T-cell (primary cell): ENCODE measurements at regions not wholly inside any gene's neighbourhood (a gene's known extent, or its start where the extent isn't known, plus 50 kb on each side); places are given as distances from the start of the nearest gene placed in this dataset.

Experiments used
- ATAC-seq, 4 experiments: fragments of 200-7000 bp in 3 of 4; fragments of 150-1000 bp in 1 of 4; cut with Tn5 transposase; replicated peaks in 1 of 4; 1 replicate in 3 of 4; 2 replicates in 1 of 4; pipeline ENCODE4 v1.10.0; 2021; ENCODE audit warnings: moderate library complexity in 3 of 4, mild to moderate bottlenecking in 2 of 4, moderate number of reproducible peaks in 1 of 4
- CTCF ChIA-PET, 2 donors: fragments of 300-600 bp; sonication (Branson Sonifier 250); formaldehyde crosslinking; loops; one replicate each; lab custom pipeline; 2022; ENCODE audit warnings: antibody characterized with exemption in 2 of 2; lab: Charles Lee
- POLR2A ChIA-PET, 2 donors: fragments of 300-600 bp; sonication (Branson Sonifier 250); formaldehyde crosslinking; loops; one replicate each; lab custom pipeline; 2022; ENCODE audit warnings: antibody characterized with exemption in 2 of 2; lab: Charles Lee
- DNase-seq, 35 experiments: peaks; one replicate each; pipeline versions ENCODE4 v3.0.0 to v3.0.0-alpha.2; 2013 to 2023
- H3K27ac ChIP-seq: one replicate; pipeline ENCODE4 v1.5.1; 2013; ENCODE audit warnings: low read length
- H3K27me3 ChIP-seq, 2 experiments: replicated peaks in 1 of 2; 1 replicate in 1 of 2; 2 replicates in 1 of 2; pipeline versions ENCODE4 v1.6.1 to v1.7.0; 2013; ENCODE audit warnings: low read length in 1 of 2, mixed read lengths in 1 of 2; ENCODE audit not compliant: control insufficient read depth in 2 of 2, insufficient read depth in 2 of 2; ENCODE audit errors: extremely low read depth in 1 of 2
- H3K36me3 ChIP-seq, 2 donors: 1 replicate in 1 of 2; 2 replicates in 1 of 2; pipeline versions ENCODE4 v1.6.1 to v1.7.0; 2013; ENCODE audit warnings: low read length in 1 of 2; ENCODE audit not compliant: control insufficient read depth in 2 of 2, insufficient read depth in 1 of 2; ENCODE audit errors: extremely low read depth in 1 of 2
- H3K4me1 ChIP-seq, 2 experiments: 1 replicate in 1 of 2; 2 replicates in 1 of 2; pipeline versions ENCODE4 v1.6.1 to v1.7.0; 2013; ENCODE audit warnings: low read length in 2 of 2, mixed read lengths in 1 of 2; ENCODE audit not compliant: insufficient read depth in 2 of 2, control insufficient read depth in 1 of 2; ENCODE audit errors: extremely low read depth in 1 of 2
- H3K4me3 ChIP-seq, 2 donors: 1 replicate in 1 of 2; 2 replicates in 1 of 2; pipeline versions ENCODE4 v1.5.1 to v1.7.0; 2013; ENCODE audit warnings: mild to moderate bottlenecking in 2 of 2, low read length in 1 of 2, moderate library complexity in 1 of 2; ENCODE audit not compliant: control insufficient read depth in 1 of 2; ENCODE audit errors: extremely low read depth in 1 of 2
- H3K9me3 ChIP-seq: 2 replicates; pipeline ENCODE4 v1.7.0; 2013
- H3K27ac Mint-ChIP-seq, 2 donors: one replicate each; pipeline ENCODE4 v1.8.0; 2020 to 2021; ENCODE audit warnings: mild to moderate bottlenecking in 2 of 2, mixed read lengths in 2 of 2
- H3K27me3 Mint-ChIP-seq, 2 donors: one replicate each; pipeline ENCODE4 v1.8.0; 2021 to 2022; ENCODE audit warnings: mixed read lengths in 2 of 2
- H3K36me3 Mint-ChIP-seq: one replicate; pipeline ENCODE4 v1.8.0; 2021; ENCODE audit warnings: mixed read lengths
- H3K4me1 Mint-ChIP-seq, 3 donors: one replicate each; pipeline ENCODE4 v1.8.0; 2020 to 2022; ENCODE audit warnings: mixed read lengths in 3 of 3, mild to moderate bottlenecking in 1 of 3
- H3K4me3 Mint-ChIP-seq, 3 donors: one replicate each; pipeline ENCODE4 v1.8.0; 2020 to 2022; ENCODE audit warnings: mild to moderate bottlenecking in 3 of 3, mixed read lengths in 3 of 3, moderate library complexity in 3 of 3
- H3K9me3 Mint-ChIP-seq, 3 donors: one replicate each; pipeline ENCODE4 v1.8.0; 2020 to 2022; ENCODE audit warnings: mixed read lengths in 3 of 3
- WGBS: methylation state at CpG from one replicate; pipeline ENCODE4 v1.1.5; 2013; ENCODE audit warnings: missing lambda C conversion rate; ENCODE audit not compliant: insufficient coverage; 5-methylcytosine and 5-hydroxymethylcytosine counted together

- peaks cover 0 to 11% (median 10%) of the 10 kb centered on the region in 3 donors for H3K4me1 Mint-ChIP-seq
- H3K9me3 ChIP-seq = no peaks in the 10 kb centered on the region
- H3K36me3 ChIP-seq = no peaks in the 10 kb centered on the region
- no peak overlapping the region for H3K27ac Mint-ChIP-seq
- ChIA-PET POLR2A (no interaction called here), CTCF (no interaction called here)
- H3K27me3 ChIP-seq = no peaks in the 10 kb centered on the region
- H3K4me3 ChIP-seq = no peak overlapping the region
- peaks cover 0 to 2% of the 10 kb centered on the region in 2 donors for H3K27me3 Mint-ChIP-seq
- DNase-seq (no peak), ATAC-seq (no peak)
- H3K9me3 Mint-ChIP-seq = no peaks in the 10 kb centered on the region
- H3K36me3 Mint-ChIP-seq = no peaks in the 10 kb centered on the region
- H3K4me1 ChIP-seq = no peaks in the 10 kb centered on the region
- no peak overlapping the region for H3K27ac ChIP-seq
- WGBS = no CpG with 5 or more reads among the region's 3 CpGs
- H3K4me3 Mint-ChIP-seq = no peak overlapping the region
These were observed 152.9 kb downstream of the CAND1 start for GRCh38 chr12:67422081-67422480.

- Mint-ChIP-seq H3K4me1 (peaks cover 0 to 11% (median 10%) of the 10 kb centered on the region in 3 donors), H3K4me3 (no peak overlapping the region), H3K36me3 (no peaks in the 10 kb centered on the region), H3K27ac (no peak overlapping the region), H3K27me3 (peaks cover 0 to 10% of the 10 kb centered on the region in 2 donors), H3K9me3 (no peaks in the 10 kb centered on the region)
- no peak overlapping the region for H3K27ac ChIP-seq
- H3K4me3 ChIP-seq = no peak overlapping the region
- no peaks in the 10 kb centered on the region for H3K4me1 ChIP-seq
- DNase-seq (no peak), ATAC-seq (no peak)
- WGBS = no CpG with 5 or more reads among the region's 1 CpG
- H3K27me3 ChIP-seq = peaks cover 0 to 4% of the 10 kb centered on the region in 2 experiments
- ChIA-PET POLR2A (no interaction called here), CTCF (no interaction called here)
- no peaks in the 10 kb centered on the region for H3K9me3 ChIP-seq
- no peaks in the 10 kb centered on the region for H3K36me3 ChIP-seq
These were observed 155.6 kb downstream of the CAND1 start for GRCh38 chr12:67424784-67425183.

- DNase-seq (no peak), ATAC-seq (no peak)
- Histone ChIP-seq H3K4me3 (no peak overlapping the region), H3K27me3 (peaks cover 0 to 4% of the 10 kb centered on the region in 2 experiments), H3K27ac (no peak overlapping the region), H3K9me3 (no peaks in the 10 kb centered on the region), H3K36me3 (no peaks in the 10 kb centered on the region), H3K4me1 (no peaks in the 10 kb centered on the region)
- H3K4me1 Mint-ChIP-seq = peaks cover 0 to 11% (median 10%) of the 10 kb centered on the region in 3 donors
- no peaks in the 10 kb centered on the region for H3K36me3 Mint-ChIP-seq
- H3K27ac Mint-ChIP-seq = no peak overlapping the region
- POLR2A ChIA-PET = no interaction called here
- CTCF ChIA-PET = interaction anchor here in 1 of 2 donors (1.2 kb wide), 1 partner anchor 445 kb away, joined by 3 read pairs; no protein-coding TSS in a partner anchor
- no peaks in the 10 kb centered on the region for H3K9me3 Mint-ChIP-seq
- H3K4me3 Mint-ChIP-seq = no peak overlapping the region
- no CpG with 5 or more reads among the region's 1 CpG for WGBS
- H3K27me3 Mint-ChIP-seq = peaks cover 4 to 10% of the 10 kb centered on the region in 2 donors
These were observed 156.2 kb downstream of the CAND1 start for GRCh38 chr12:67425394-67425793.

GRCh38 chr12:67426067-67426466, 156.9 kb downstream of the CAND1 start:
- 46% methylated on average over 2 of the region's 2 CpGs for WGBS
- H3K4me3 ChIP-seq = no peak overlapping the region
- H3K36me3 ChIP-seq = no peaks in the 10 kb centered on the region
- ATAC-seq (peak in 2 of 4 experiments; percentile 46), DNase-seq (no peak)
- no peak overlapping the region for H3K27ac Mint-ChIP-seq
- peaks cover 0 to 4% of the 10 kb centered on the region in 2 experiments for H3K27me3 ChIP-seq
- H3K36me3 Mint-ChIP-seq = no peaks in the 10 kb centered on the region
- H3K4me1 ChIP-seq = no peaks in the 10 kb centered on the region
- no peaks in the 10 kb centered on the region for H3K9me3 ChIP-seq
- ChIA-PET POLR2A (no interaction called here), CTCF (interaction anchor here in 1 of 2 donors (0.5 to 1.2 kb wide), 2 partner anchors 444 to 1321 kb away, joined by 3 read pairs; no protein-coding TSS in a partner anchor)
- H3K27me3 Mint-ChIP-seq = peaks cover 4 to 10% of the 10 kb centered on the region in 2 donors
- H3K4me3 Mint-ChIP-seq = no peak overlapping the region
- H3K4me1 Mint-ChIP-seq = peaks cover 0 to 11% (median 10%) of the 10 kb centered on the region in 3 donors
- no peak overlapping the region for H3K27ac ChIP-seq
- no peaks in the 10 kb centered on the region for H3K9me3 Mint-ChIP-seq

- H3K27ac ChIP-seq = no peak overlapping the region
- Mint-ChIP-seq H3K27me3 (peaks cover 4 to 10% of the 10 kb centered on the region in 2 donors), H3K9me3 (no peaks in the 10 kb centered on the region), H3K36me3 (no peaks in the 10 kb centered on the region), H3K4me3 (no peak overlapping the region), H3K4me1 (peaks cover 0 to 11% (median 10%) of the 10 kb centered on the region in 3 donors), H3K27ac (no peak overlapping the region)
- no CpG with 5 or more reads among the region's 4 CpGs for WGBS
- DNase-seq (no peak), ATAC-seq (no peak)
- CTCF ChIA-PET = no interaction called here
- POLR2A ChIA-PET = no interaction called here
- no peaks in the 10 kb centered on the region for H3K9me3 ChIP-seq
- no peaks in the 10 kb centered on the region for H3K36me3 ChIP-seq
- no peaks in the 10 kb centered on the region for H3K4me1 ChIP-seq
- H3K27me3 ChIP-seq = peaks cover 0 to 4% of the 10 kb centered on the region in 2 experiments
- no peak overlapping the region for H3K4me3 ChIP-seq
These were observed 158.2 kb downstream of the CAND1 start for GRCh38 chr12:67427336-67427735.

DNA sequence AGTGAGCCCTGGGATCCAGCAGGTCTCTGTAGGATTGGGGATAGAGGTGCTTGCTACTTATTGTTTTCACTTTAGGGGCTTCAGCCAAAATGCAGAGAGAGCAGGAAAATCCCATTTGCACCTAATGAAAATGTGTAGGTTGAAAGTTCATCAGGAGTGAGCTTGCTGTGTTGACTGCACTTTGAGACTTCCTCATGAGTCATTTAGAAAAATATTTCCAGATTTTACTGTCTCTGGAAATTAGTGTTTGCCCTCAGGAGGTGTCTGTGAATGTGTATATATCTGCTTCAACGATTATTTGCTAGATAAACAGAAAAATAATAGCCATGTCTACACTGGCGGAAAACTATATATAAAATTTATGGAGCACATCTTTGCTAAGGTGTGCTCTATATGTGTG, 159.3 kb downstream of the CAND1 start:
- POLR2A ChIA-PET = no interaction called here
- Mint-ChIP-seq H3K27me3 (peaks cover 4 to 10% of the 10 kb centered on the region in 2 donors), H3K4me1 (peaks cover 0 to 11% (median 10%) of the 10 kb centered on the region in 3 donors), H3K27ac (no peak overlapping the region), H3K4me3 (no peak overlapping the region), H3K36me3 (no peaks in the 10 kb centered on the region), H3K9me3 (no peaks in the 10 kb centered on the region)
- ATAC-seq (no peak), DNase-seq (no peak)
- no peaks in the 10 kb centered on the region for H3K36me3 ChIP-seq
- H3K4me1 ChIP-seq = no peaks in the 10 kb centered on the region
- no peak overlapping the region for H3K4me3 ChIP-seq
- no peaks in the 10 kb centered on the region for H3K9me3 ChIP-seq
- no CpG with 5 or more reads among the region's 2 CpGs for WGBS
- no peak overlapping the region for H3K27ac ChIP-seq
- peaks cover 0 to 4% of the 10 kb centered on the region in 2 experiments for H3K27me3 ChIP-seq
- CTCF ChIA-PET = interaction anchor here (0.6 to 0.8 kb wide), 2 partner anchors 30 to 72 kb away, joined by 3 to 13 read pairs; no protein-coding TSS in a partner anchor
